Frontal cortex (tissue), 3 donors: ENCODE measurements at regions not wholly inside any gene's neighbourhood (a gene's known extent, or its start where the extent isn't known, plus 50 kb on each side); places are given as distances from the start of the nearest gene placed in this dataset.

Experiments
- DNase-seq, 2 donors: peaks; one replicate each; pipeline ENCODE4 v3.0.0; 2012; ENCODE audit warnings: low spot score in 2 of 2
- FAIRE-seq: peaks from 2 replicates; lab custom pipeline; 2012; peaks lifted over from hg19 to GRCh38; lab: Jason Lieb, UNC
- donor health status: control.
- donor health status: control.
- donor health status: control.

- no peak for FAIRE-seq
- no peak for DNase-seq
These were observed 236.2 kb upstream of the EGLN3 start for GRCh38 chr14:34187061-34187460.

- no peak for DNase-seq
- no peak for FAIRE-seq
These were observed 233.3 kb upstream of the EGLN3 start for GRCh38 chr14:34184126-34184525.

- DNase-seq (no peak), FAIRE-seq (no peak)
These were observed 232.6 kb upstream of the EGLN3 start for GRCh38 chr14:34183478-34183877.

- no peak for FAIRE-seq
- no peak for DNase-seq
These were observed 230.5 kb upstream of the EGLN3 start for GRCh38 chr14:34181338-34181737.

GRCh38 chr14:34180869-34181268 lies 230.0 kb upstream of the EGLN3 start:
- DNase-seq (no peak), FAIRE-seq (no peak)

- no peak for DNase-seq
- FAIRE-seq: no peak
These were observed 229.6 kb upstream of the EGLN3 start for GRCh38 chr14:34180434-34180833.

- FAIRE-seq: no peak
These were observed 228.9 kb upstream of the EGLN3 start for GRCh38 chr14:34179727-34180126.

GRCh38 chr14:34177466-34177865 lies 226.6 kb upstream of the EGLN3 start:
- FAIRE-seq: no peak
- DNase-seq: no peak

More at GRCh38 chr14:34179727-34180126, 228.9 kb upstream of the EGLN3 start:
- no peak for DNase-seq

- FAIRE-seq: no peak
- no peak for DNase-seq
These were observed 224.7 kb upstream of the EGLN3 start for GRCh38 chr14:34175574-34175973.

- DNase-seq (no peak), FAIRE-seq (no peak)
These were observed 224.1 kb upstream of the EGLN3 start for GRCh38 chr14:34174973-34175372.

- DNase-seq (no peak), FAIRE-seq (no peak)
These were observed 223.0 kb upstream of the EGLN3 start for GRCh38 chr14:34173916-34174315.

- no peak for DNase-seq
- no peak for FAIRE-seq
These were observed 221.9 kb upstream of the EGLN3 start for GRCh38 chr14:34172550-34173368.

- DNase-seq (no peak), FAIRE-seq (no peak)
These were observed 221.2 kb upstream of the EGLN3 start for GRCh38 chr14:34172173-34172451.

GRCh38 chr14:34171431-34172172 lies 220.7 kb upstream of the EGLN3 start:
- no peak for DNase-seq
- FAIRE-seq: no peak

GRCh38 chr14:34170882-34171281 lies 220.0 kb upstream of the EGLN3 start:
- DNase-seq (no peak), FAIRE-seq (no peak)

GRCh38 chr14:34169561-34169960 lies 218.7 kb upstream of the EGLN3 start:
- no peak for DNase-seq
- no peak for FAIRE-seq

GRCh38 chr14:34168656-34169055 lies 217.8 kb upstream of the EGLN3 start:
- FAIRE-seq (no peak), DNase-seq (no peak)

- FAIRE-seq: no peak
- no peak for DNase-seq
These were observed 215.0 kb upstream of the EGLN3 start for GRCh38 chr14:34165847-34166350.

GRCh38 chr14:34164162-34164864 lies 213.4 kb upstream of the EGLN3 start:
- no peak for DNase-seq
- FAIRE-seq: no peak

- FAIRE-seq: no peak
- no peak for DNase-seq
These were observed 210.6 kb upstream of the EGLN3 start for GRCh38 chr14:34161351-34162082.
